NCI-H2107 treated with DMSO at 0.1 percent for 48 hours (cell line): ENCODE measurements at regions not wholly inside any gene's neighbourhood (a gene's known extent, or its start where the extent isn't known, plus 50 kb on each side); places are given as distances from the start of the nearest gene placed in this dataset.

Source experiments
- DNase-seq: peaks from one replicate; lab custom pipeline; 2025; ENCODE audit not compliant: unreplicated experiment; lab: John Stamatoyannopoulos, UW

- DNase-seq: no peak
Measured at GRCh38 chr18:76647322-76647721, 152.3 kb upstream of the ZNF516 start.

GRCh38 chr18:76644580-76644979 is 149.5 kb upstream of the ZNF516 start:
- DNase-seq: no peak

GRCh38 chr18:76643996-76644395 is 149.0 kb upstream of the ZNF516 start:
- no peak for DNase-seq

GRCh38 chr18:76643199-76643598 is 148.2 kb upstream of the ZNF516 start:
- DNase-seq: no peak

- no peak for DNase-seq
Measured at GRCh38 chr18:76640438-76640837, 145.4 kb upstream of the ZNF516 start.

- DNase-seq: no peak
Measured at GRCh38 chr18:76634564-76634963, 139.5 kb upstream of the ZNF516 start.

GRCh38 chr18:76633588-76634269 is 138.7 kb upstream of the ZNF516 start:
- no peak for DNase-seq

GRCh38 chr18:76627444-76627843 is 132.4 kb upstream of the ZNF516 start:
- no peak for DNase-seq

GRCh38 chr18:76626991-76627390 is 131.9 kb upstream of the ZNF516 start:
- DNase-seq: no peak

- DNase-seq: peak; percentile 67
Measured at GRCh38 chr18:76622651-76623050, 127.6 kb upstream of the ZNF516 start.

- DNase-seq: peak; percentile 67
Measured at GRCh38 chr18:76621782-76622495, 126.9 kb upstream of the ZNF516 start.

GRCh38 chr18:76621226-76621625 is 126.2 kb upstream of the ZNF516 start:
- DNase-seq: peak; percentile 68

- DNase-seq: peak; percentile 86
Measured at GRCh38 chr18:76620321-76621170, 125.5 kb upstream of the ZNF516 start.

- peak; percentile 79 for DNase-seq
Measured at GRCh38 chr18:76619621-76620315, 124.7 kb upstream of the ZNF516 start.

GRCh38 chr18:76619261-76619620 is 124.2 kb upstream of the ZNF516 start:
- peak; percentile 79 for DNase-seq

- no peak for DNase-seq
Measured at GRCh38 chr18:76618721-76619120, 123.7 kb upstream of the ZNF516 start.

- no peak for DNase-seq
Measured at GRCh38 chr18:76616373-76616772, 121.3 kb upstream of the ZNF516 start.

GRCh38 chr18:76615065-76615733 is 120.2 kb upstream of the ZNF516 start:
- DNase-seq: no peak

- DNase-seq: no peak
Measured at GRCh38 chr18:76613755-76614120, 118.7 kb upstream of the ZNF516 start.

- no peak for DNase-seq
Measured at GRCh38 chr18:76613053-76613754, 118.2 kb upstream of the ZNF516 start.
